H1 (cell line): ENCODE measurements at regions not wholly inside any gene's neighbourhood (a gene's known extent, or its start where the extent isn't known, plus 50 kb on each side); places are given as distances from the start of the nearest gene placed in this dataset.

Source experiments
- CTCF ChIA-PET: fragments of 300-600 bp; sonication (Branson Sonifier 250); formaldehyde crosslinking; loops from one replicate; lab custom pipeline; 2021; ENCODE audit not compliant: partially characterized antibody; lab: Charles Lee
- POLR2A ChIA-PET: fragments of 300-600 bp; sonication (Branson Sonifier 250); formaldehyde crosslinking; loops from one replicate; lab custom pipeline; 2021; ENCODE audit warnings: inconsistent platforms; ENCODE audit not compliant: partially characterized antibody; lab: Charles Lee
- DNase-seq, 2 experiments: peaks; one replicate each; pipeline versions ENCODE4 v3.0.0 to v3.0.0-alpha.2; 2010 to 2022; ENCODE audit warnings: low spot score in 2 of 2, low read depth in 1 of 2, mixed read lengths in 1 of 2
- FAIRE-seq: peaks from 2 replicates; lab custom pipeline; 2011; peaks lifted over from hg19 to GRCh38; lab: Jason Lieb, UNC
- H2AFZ ChIP-seq: 2 replicates; pipeline ENCODE4 v1.8.1; 2012; ENCODE audit warnings: low read length, inconsistent platforms
- H2AK5ac ChIP-seq: 2 replicates; pipeline ENCODE4 v1.6.1; 2013; ENCODE audit warnings: low read depth, low read length
- H2BK120ac ChIP-seq: replicated peaks from 2 replicates; pipeline ENCODE3; 2013; ENCODE audit warnings: low read depth, low read length, inconsistent platforms
- H2BK12ac ChIP-seq: 2 replicates; pipeline ENCODE4 v1.6.1; 2013; ENCODE audit warnings: low read depth, low read length
- H2BK15ac ChIP-seq: 2 replicates; pipeline ENCODE4 v1.6.1; 2013; ENCODE audit warnings: low read length
- H2BK20ac ChIP-seq: 2 replicates; pipeline ENCODE4 v1.6.1; 2013; ENCODE audit warnings: low read length
- H2BK5ac ChIP-seq: 2 replicates; pipeline ENCODE4 v1.6.1; 2013; ENCODE audit warnings: low read depth, low read length
- H3K14ac ChIP-seq: 2 replicates; pipeline ENCODE4 v1.6.1; 2013; ENCODE audit warnings: inconsistent platforms; ENCODE audit not compliant: insufficient read length
- H3K18ac ChIP-seq: 2 replicates; pipeline ENCODE4 v1.6.1; 2013; ENCODE audit warnings: low read length; ENCODE audit errors: extremely low read depth
- H3K23ac ChIP-seq: 2 replicates; pipeline ENCODE4 v1.6.1; 2013; ENCODE audit warnings: inconsistent platforms; ENCODE audit not compliant: insufficient read length
- H3K23me2 ChIP-seq: 2 replicates; pipeline ENCODE4 v1.6.1; 2013; ENCODE audit warnings: low read depth, low read length
- H3K27ac ChIP-seq: 2 replicates; pipeline ENCODE4 v1.6.1; 2011; ENCODE audit warnings: low read depth, low read length, inconsistent platforms
- H3K27me3 ChIP-seq, 4 experiments: replicated peaks in 1 of 4; 1 replicate in 1 of 4; 2 replicates in 3 of 4; pipeline versions ENCODE4 v1.6.1 to v1.8.1; 2011 to 2013; ENCODE audit warnings: low read length in 3 of 4, mild to moderate bottlenecking in 3 of 4, inconsistent platforms in 2 of 4, mixed read lengths in 2 of 4, moderate library complexity in 1 of 4; ENCODE audit not compliant: control insufficient read depth in 3 of 4, insufficient read depth in 3 of 4; ENCODE audit errors: extremely low read depth in 1 of 4
- H3K36me3 ChIP-seq, 4 experiments: 2 replicates each; pipeline versions ENCODE4 v1.6.1 to v1.8.1; 2011 to 2013; ENCODE audit warnings: mild to moderate bottlenecking in 4 of 4, low read length in 3 of 4, moderate library complexity in 2 of 4, control low read depth in 1 of 4, inconsistent platforms in 1 of 4; ENCODE audit not compliant: insufficient read depth in 4 of 4, control insufficient read depth in 2 of 4
- H3K4ac ChIP-seq: replicated peaks from 2 replicates; pipeline ENCODE3; 2013; ENCODE audit warnings: low read length, low read depth, mixed read lengths, inconsistent platforms; ENCODE audit not compliant: insufficient read length
- H3K4me1 ChIP-seq, 4 experiments: replicated peaks in 1 of 4; 1 replicate in 1 of 4; 2 replicates in 3 of 4; pipeline versions ENCODE4 v1.6.1 to v1.8.1; 2011 to 2013; ENCODE audit warnings: low read length in 3 of 4, inconsistent platforms in 2 of 4, mixed read lengths in 1 of 4; ENCODE audit not compliant: insufficient read depth in 4 of 4, control insufficient read depth in 3 of 4
- H3K4me2 ChIP-seq, 2 experiments: 2 replicates each; pipeline versions ENCODE4 v1.6.1 to v1.8.1; 2011 to 2013; ENCODE audit warnings: low read depth in 2 of 2, low read length in 2 of 2, control low read depth in 1 of 2, inconsistent platforms in 1 of 2, mild to moderate bottlenecking in 1 of 2; ENCODE audit not compliant: insufficient read depth in 1 of 2
- H3K4me3 ChIP-seq, 4 experiments: fragments of 200-600, 300-600 bp in 1 of 4; sonication (generic), shearing (Covaris generic), sonication (Bioruptor Twin) in 1 of 4; 2 replicates each; pipeline versions ENCODE4 v1.5.1 to v1.8.1; 2011 to 2016; ENCODE audit warnings: low read length in 4 of 4, low read depth in 3 of 4, control low read depth in 2 of 4, inconsistent platforms in 2 of 4, mild to moderate bottlenecking in 2 of 4, mixed read lengths in 1 of 4, moderate library complexity in 1 of 4; ENCODE audit not compliant: insufficient read depth in 2 of 4; ENCODE audit errors: extremely low read depth in 1 of 4
- H3K56ac ChIP-seq: replicated peaks from 2 replicates; pipeline ENCODE3; 2013; ENCODE audit warnings: low read depth, mild to moderate bottlenecking, mixed read lengths, low read length, inconsistent platforms; ENCODE audit not compliant: insufficient read length
- H3K79me1 ChIP-seq: 2 replicates; pipeline ENCODE4 v1.6.1; 2013; ENCODE audit warnings: low read depth, low read length, control low read depth
- H3K79me2 ChIP-seq, 2 experiments: 2 replicates each; pipeline versions ENCODE4 v1.6.1 to v1.8.1; 2012 to 2013; ENCODE audit warnings: low read length in 2 of 2, mild to moderate bottlenecking in 2 of 2, inconsistent platforms in 1 of 2; ENCODE audit not compliant: insufficient read depth in 2 of 2, control insufficient read depth in 1 of 2
- H3K9ac ChIP-seq, 4 experiments: replicated peaks in 1 of 4; 1 replicate in 1 of 4; 2 replicates in 3 of 4; pipeline versions ENCODE4 v1.6.1 to v1.8.1; 2011 to 2013; ENCODE audit warnings: low read depth in 3 of 4, low read length in 3 of 4, control low read depth in 2 of 4, mild to moderate bottlenecking in 2 of 4, moderate library complexity in 2 of 4, inconsistent platforms in 1 of 4; ENCODE audit errors: extremely low read depth in 1 of 4
- H3K9me3 ChIP-seq, 2 experiments: 2 replicates each; pipeline versions ENCODE4 v1.6.1 to v1.8.1; 2012 to 2013; ENCODE audit warnings: mild to moderate bottlenecking in 2 of 2, moderate library complexity in 2 of 2, control low read depth in 1 of 2, inconsistent platforms in 1 of 2, low read depth in 1 of 2, low read length in 1 of 2, mixed read lengths in 1 of 2; ENCODE audit not compliant: insufficient read depth in 2 of 2
- H4K20me1 ChIP-seq, 2 experiments: replicated peaks in 1 of 2; 2 replicates each; pipeline versions ENCODE3 to v1.8.1; 2011 to 2013; ENCODE audit warnings: inconsistent platforms in 2 of 2, low read length in 2 of 2, mild to moderate bottlenecking in 1 of 2; ENCODE audit not compliant: insufficient read depth in 2 of 2, control insufficient read depth in 1 of 2
- H4K5ac ChIP-seq: 2 replicates; pipeline ENCODE4 v1.6.1; 2013; ENCODE audit warnings: low read length, low read depth, mixed read lengths, inconsistent platforms; ENCODE audit not compliant: insufficient read length
- H4K8ac ChIP-seq: 2 replicates; pipeline ENCODE4 v1.8.0; 2013; ENCODE audit warnings: mild to moderate bottlenecking, moderate library complexity, low read length, inconsistent platforms; ENCODE audit not compliant: insufficient read depth; ENCODE audit errors: extremely low read depth
- H4K91ac ChIP-seq: replicated peaks from 2 replicates; pipeline ENCODE3; 2013; ENCODE audit warnings: low read length, mixed read lengths, inconsistent platforms; ENCODE audit not compliant: insufficient read length
- ASH2L ChIP-seq: fragments of 200-600, 300-600 bp; sonication (generic); IDR thresholded peaks from one replicate; pipeline ENCODE4 v1.7.1; 2017; ENCODE audit warnings: low read length
- BACH1 ChIP-seq: IDR thresholded peaks from 2 replicates; pipeline ENCODE4 v1.6.1; 2012; ENCODE audit warnings: low read length, improper control_type of control experiment
- BRCA1 ChIP-seq: IDR thresholded peaks from 2 replicates; pipeline ENCODE4 v1.6.1; 2012; ENCODE audit warnings: low read depth, low read length, improper control_type of control experiment
- CREB1 ChIP-seq: IDR thresholded peaks from 2 replicates; pipeline ENCODE4 v1.6.1; 2012; ENCODE audit warnings: inconsistent platforms
- EGR1 ChIP-seq: IDR thresholded peaks from 2 replicates; pipeline ENCODE4 v1.6.1; 2011; ENCODE audit warnings: low read depth, low read length, borderline replicate concordance
- HDAC2 ChIP-seq, 2 experiments: fragments of 300-600 bp in 1 of 2; sonication (generic) in 1 of 2; IDR thresholded peaks; 2 replicates each; pipeline ENCODE4 v1.6.1; 2011 to 2012; ENCODE audit warnings: low read depth in 2 of 2, low read length in 2 of 2, mild to moderate bottlenecking in 2 of 2, moderate library complexity in 2 of 2, borderline replicate concordance in 1 of 2, inconsistent platforms in 1 of 2
- JUN ChIP-seq: IDR thresholded peaks from 2 replicates; pipeline ENCODE4 v1.6.1; 2011; ENCODE audit warnings: low read depth, mild to moderate bottlenecking, improper control_type of control experiment, low read length
- KDM5A ChIP-seq: fragments of 200-600 bp; IDR thresholded peaks from 2 replicates; pipeline ENCODE4 v1.7.1; 2012; ENCODE audit warnings: mild to moderate bottlenecking, low read length, inconsistent platforms, mixed read lengths
- POU5F1 ChIP-seq: IDR thresholded peaks from 2 replicates; pipeline ENCODE4 v1.6.1; 2011; ENCODE audit warnings: low read depth, mild to moderate bottlenecking, low read length, moderate library complexity
- SIRT6 ChIP-seq: IDR thresholded peaks from one replicate; pipeline ENCODE4 v1.7.1; 2012; ENCODE audit warnings: low read length, inconsistent platforms
- SP2 ChIP-seq: IDR thresholded peaks from 2 replicates; pipeline ENCODE4 v1.6.1; 2012; ENCODE audit warnings: mild to moderate bottlenecking, low read length, inconsistent platforms
- SP4 ChIP-seq: IDR thresholded peaks from 2 replicates; pipeline ENCODE4 v1.6.1; 2012; ENCODE audit warnings: low read length, inconsistent platforms
- TAF7 ChIP-seq: optimal IDR thresholded peaks from 2 replicates; pipeline ENCODE3; 2011; ENCODE audit warnings: low read depth, mild to moderate bottlenecking, inconsistent platforms, low read length, moderate library complexity, borderline replicate concordance
- WGBS, 2 experiments: shearing (Covaris generic) in 1 of 2; methylation state at CpG; one replicate each; pipeline versions ENCODE4 v1.1.6 to v1.1.7; 2013 to 2015; ENCODE audit warnings: low lambda C conversion rate in 2 of 2, mixed read lengths in 2 of 2, inconsistent platforms in 1 of 2, low coverage in 1 of 2, missing lambda C conversion rate in 1 of 2; ENCODE audit not compliant: insufficient replicate concordance in 2 of 2, insufficient coverage in 1 of 2, insufficient read length in 1 of 2; ENCODE audit errors: extremely low coverage in 1 of 2, missing lambda C conversion rate in 1 of 2; 5-methylcytosine and 5-hydroxymethylcytosine counted together
- TF ChIP-seq, protein P1 (sequence below): IDR thresholded peaks from 2 replicates; pipeline ENCODE4 v1.6.1; 2012; ENCODE audit warnings: inconsistent platforms
- TF ChIP-seq, protein P2 (sequence below): IDR thresholded peaks from 2 replicates; pipeline ENCODE4 v1.6.1; 2011; ENCODE audit warnings: low read depth, mild to moderate bottlenecking, low read length; ENCODE audit not compliant: insufficient read depth

DNA sequence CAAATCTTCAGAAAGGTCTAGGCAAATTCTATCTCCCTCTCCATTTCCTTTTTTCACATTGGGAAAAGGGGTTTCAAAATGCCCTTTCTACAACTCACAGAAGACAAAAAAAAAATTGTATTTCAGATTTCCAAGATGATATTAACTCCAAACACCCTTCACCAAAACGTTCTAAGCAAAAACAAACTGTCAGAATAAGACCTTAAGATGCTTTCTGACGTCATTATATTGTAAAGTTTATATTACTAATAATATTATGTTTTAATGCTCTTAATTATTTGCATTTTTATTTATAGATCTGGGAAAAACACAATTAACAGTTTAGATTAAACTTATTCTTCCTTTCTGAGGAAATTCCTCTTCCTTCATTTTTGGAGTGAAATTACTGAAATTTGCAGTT is 624.2 kb downstream of the GALC start:
- no peak overlapping the region for H2AK5ac ChIP-seq
- no peak overlapping the region for H2BK20ac ChIP-seq
- H3K18ac ChIP-seq: no peak overlapping the region
- H2BK120ac ChIP-seq: no peak overlapping the region
- no peaks in the 10 kb centered on the region for H3K9me3 ChIP-seq
- no peak overlapping the region for H4K8ac ChIP-seq
- FAIRE-seq: no peak
- H2BK5ac ChIP-seq: no peak overlapping the region
- no peak for TF ChIP-seq BRCA1
- no peak for TF ChIP-seq TAF7
- no peak for TF ChIP-seq POU5F1
- no peak for TF ChIP-seq KDM5A
- no peak for TF ChIP-seq EGR1
- TF ChIP-seq, protein P1, sequence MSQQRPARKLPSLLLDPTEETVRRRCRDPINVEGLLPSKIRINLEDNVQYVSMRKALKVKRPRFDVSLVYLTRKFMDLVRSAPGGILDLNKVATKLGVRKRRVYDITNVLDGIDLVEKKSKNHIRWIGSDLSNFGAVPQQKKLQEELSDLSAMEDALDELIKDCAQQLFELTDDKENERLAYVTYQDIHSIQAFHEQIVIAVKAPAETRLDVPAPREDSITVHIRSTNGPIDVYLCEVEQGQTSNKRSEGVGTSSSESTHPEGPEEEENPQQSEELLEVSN: no peak
- no peak for TF ChIP-seq SP4
- no peak for TF ChIP-seq ASH2L
- TF ChIP-seq, protein P2, sequence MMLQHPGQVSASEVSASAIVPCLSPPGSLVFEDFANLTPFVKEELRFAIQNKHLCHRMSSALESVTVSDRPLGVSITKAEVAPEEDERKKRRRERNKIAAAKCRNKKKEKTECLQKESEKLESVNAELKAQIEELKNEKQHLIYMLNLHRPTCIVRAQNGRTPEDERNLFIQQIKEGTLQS: no peak
- TF ChIP-seq SIRT6: no peak
- no peak for TF ChIP-seq JUN
- no peak for TF ChIP-seq SP2
- no peak for TF ChIP-seq BACH1
- no peak for TF ChIP-seq HDAC2 (IDR thresholded peaks at IDR 0.05; ENCODE audit: borderline replicate concordance in 1 of 2, low read depth in 2 of 2, low read length in 2 of 2)
- TF ChIP-seq CREB1: no peak
- TF ChIP-seq, all 59 proteins: peak for 0
- Histone ChIP-seq H4K91ac (no peak overlapping the region), H3K36me3 (no peaks in the 10 kb centered on the region), H3K27ac (no peak overlapping the region), H2AFZ (no peak overlapping the region), H3K23ac (no peak overlapping the region), H3K4me1 (no peaks in the 10 kb centered on the region), H3K4me3 (no peak overlapping the region), H3K14ac (no peak overlapping the region), H3K4ac (no peak overlapping the region), H3K4me2 (no peak overlapping the region), H3K79me1 (no peaks in the 10 kb centered on the region), H3K27me3 (no peaks in the 10 kb centered on the region), H2BK12ac (no peak overlapping the region), H3K56ac (no peak overlapping the region), H4K5ac (no peak overlapping the region), H2BK15ac (no peak overlapping the region), H3K23me2 (no peaks in the 10 kb centered on the region), H3K9ac (no peak overlapping the region), H3K79me2 (no peaks in the 10 kb centered on the region), H4K20me1 (no peaks in the 10 kb centered on the region)
- ChIA-PET POLR2A (no interaction called here), CTCF (interaction anchor here (0.9 kb wide), 1 partner anchor 154 kb away, joined by 3 read pairs; no protein-coding TSS in a partner anchor)
- no peak for DNase-seq
- 81% methylated on average over 2 of the region's 2 CpGs; no CpG with 5 or more reads in 1 of the 2 experiments for WGBS, 2 experiments
